Choroid plexus epithelial cell (primary cell): ENCODE measurements at regions not wholly inside any gene's neighbourhood (a gene's known extent, or its start where the extent isn't known, plus 50 kb on each side); places are given as distances from the start of the nearest gene placed in this dataset.
A peak's percentile ranks its signal among the peaks of the same experiment; 100 is the strongest.

ENCODE experiments used
- DNase-seq: peaks from one replicate; pipeline ENCODE4 v3.0.0-alpha.2; 2010; ENCODE audit warnings: low read depth
- H3K4me3 ChIP-seq: 2 replicates; pipeline ENCODE4 v1.5.1; 2011; ENCODE audit warnings: low read depth, mild to moderate bottlenecking, control low read depth, low read length, moderate library complexity
- CTCF ChIP-seq: conservative IDR thresholded peaks from 2 replicates; pipeline ENCODE4 v1.5.1; 2011; ENCODE audit warnings: low read depth, mild to moderate bottlenecking, control low read depth, inconsistent platforms, low read length, moderate library complexity

GRCh38 chr5:167634432-167634831, 657.0 kb upstream of the WWC1 start:
- peak; percentile 67 for DNase-seq
- H3K4me3 ChIP-seq: no peak overlapping the region

GRCh38 chr5:167638816-167639215, 652.6 kb upstream of the WWC1 start:
- no peak for DNase-seq
- no peak for TF ChIP-seq CTCF
- H3K4me3 ChIP-seq: no peak overlapping the region

More at GRCh38 chr5:167634432-167634831, 657.0 kb upstream of the WWC1 start:
- TF ChIP-seq CTCF: no peak

- no peak for TF ChIP-seq CTCF
- DNase-seq: peak; percentile 71
- no peak overlapping the region for H3K4me3 ChIP-seq
Observed at GRCh38 chr5:167639273-167639672, 652.2 kb upstream of the WWC1 start.

- H3K4me3 ChIP-seq: no peak overlapping the region
- no peak for DNase-seq
- no peak for TF ChIP-seq CTCF
Observed at GRCh38 chr5:167639766-167640165, 651.7 kb upstream of the WWC1 start.

- peak; percentile 24 for DNase-seq
- H3K4me3 ChIP-seq: no peak overlapping the region
- TF ChIP-seq CTCF: no peak
Observed at GRCh38 chr5:167642181-167642580, 649.3 kb upstream of the WWC1 start.

- no peak overlapping the region for H3K4me3 ChIP-seq
- peak; percentile 96 for DNase-seq
- TF ChIP-seq CTCF: no peak
Observed at GRCh38 chr5:167642779-167643517, 648.5 kb upstream of the WWC1 start.
